ENCODE measurements at regions not wholly inside any gene's neighbourhood (a gene's known extent, or its start where the extent isn't known, plus 50 kb on each side); places are given as distances from the start of the nearest gene placed in this dataset.
"Not testable (repeated sequence)": the region's sequence is repeated elsewhere in the genome, so short reads cannot be mapped to it uniquely, and the experiment has no call there.

DNA sequence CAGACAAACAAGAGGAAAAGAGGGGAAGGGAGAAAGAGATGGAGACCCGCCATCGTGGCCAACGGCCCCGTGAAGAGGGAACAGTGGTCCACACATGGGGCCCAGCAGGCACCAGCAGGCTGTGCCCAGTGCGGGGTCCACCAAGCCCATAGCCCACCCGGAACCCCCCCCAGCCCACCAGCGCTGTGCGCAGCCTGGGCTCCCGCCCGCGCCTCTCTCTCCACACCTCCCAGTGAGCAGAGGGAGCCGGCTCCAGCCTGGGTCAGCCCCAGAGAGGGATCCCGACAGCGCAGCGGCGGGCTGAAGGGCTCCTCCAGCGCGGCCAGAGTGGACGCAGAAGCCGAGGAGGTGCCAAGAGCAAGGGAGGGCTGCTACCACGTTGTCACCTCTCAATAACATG lies 105.0 kb upstream of the TMTC1 start:
- Histone ChIP-seq H3K4me3 (no peak overlapping the region), H3K36me3 (no peaks in the 10 kb centered on the region), H3K4me1 (no peaks in the 10 kb centered on the region), H3K27ac (no peak overlapping the region), H3K9me3 (no peaks in the 10 kb centered on the region), H3K27me3 (no peaks in the 10 kb centered on the region)
- no peak for TF ChIP-seq POLR2AphosphoS5 (IDR thresholded peaks at IDR 0.05)
- TF ChIP-seq POLR2A (IDR thresholded peaks at IDR 0.05): no peak
- TF ChIP-seq CTCF (IDR thresholded peaks at IDR 0.05): no peak
- no peak for TF ChIP-seq EP300 (IDR thresholded peaks at IDR 0.05; ENCODE audit: low read depth)
- WGBS, 2 donors (ENCODE audit: low coverage in 1 of 2): 91 to 93% methylated on average over 6 to 21 of the region's 21 CpGs
- DNase-seq: no peak
- in situ Hi-C loops (cut with MboI; ENCODE audit: low pct_ligation_motif_present in 1 of 4, low pct_unique_long_range_greater_than_20kb in 1 of 4, low sequenced_read_pairs in 3 of 4) (no loop called here), intact Hi-C loops (cut with DNase I; ENCODE audit: low total_unique reads) (no loop called here)

DNA sequence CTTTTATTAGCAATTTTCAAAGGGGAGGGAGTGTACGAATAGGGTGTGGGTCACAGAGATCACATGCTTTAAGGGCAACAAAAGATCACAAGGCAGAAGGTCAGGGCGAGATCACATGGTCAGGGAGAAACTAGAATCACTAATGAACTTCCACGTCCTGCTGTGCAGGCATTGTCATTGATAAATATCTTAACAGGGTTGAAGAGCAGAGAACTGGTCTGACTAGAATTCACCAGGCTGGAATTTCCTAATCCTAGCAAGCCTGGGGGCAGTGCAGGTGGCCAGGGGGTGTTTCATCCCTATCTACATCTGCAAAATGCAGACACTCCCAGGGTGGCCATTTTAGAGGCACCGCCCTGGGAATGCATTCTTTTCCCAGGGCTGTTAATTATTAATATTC lies 101.2 kb upstream of the TMTC1 start:
- 77 to 100% methylated on average over 1 to 4 of the region's 4 CpGs for WGBS, 2 donors (ENCODE audit: low coverage in 1 of 2)
- H3K27me3 ChIP-seq; H3K4me3 ChIP-seq; DNase-seq; H3K36me3 ChIP-seq; in situ Hi-C loops (cut with MboI; ENCODE audit: low pct_ligation_motif_present in 1 of 4, low pct_unique_long_range_greater_than_20kb in 1 of 4, low sequenced_read_pairs in 3 of 4); H3K9me3 ChIP-seq; H3K27ac ChIP-seq; intact Hi-C loops (cut with DNase I; ENCODE audit: low total_unique reads); H3K4me1 ChIP-seq: not testable (repeated sequence)

GRCh38 chr12:29883941-29884554 lies 100.3 kb upstream of the TMTC1 start:
- in situ Hi-C loops (cut with MboI; ENCODE audit: low pct_ligation_motif_present in 1 of 4, low pct_unique_long_range_greater_than_20kb in 1 of 4, low sequenced_read_pairs in 3 of 4): no loop called here
- no peak for DNase-seq
- TF ChIP-seq POLR2AphosphoS5 (IDR thresholded peaks at IDR 0.05) (no peak), EP300 (IDR thresholded peaks at IDR 0.05; ENCODE audit: low read depth) (no peak), CTCF (IDR thresholded peaks at IDR 0.05) (no peak), POLR2A (IDR thresholded peaks at IDR 0.05) (no peak)

GRCh38 chr12:29883525-29883924 lies 99.8 kb upstream of the TMTC1 start:
- no peaks in the 10 kb centered on the region for H3K36me3 ChIP-seq
- H3K27me3 ChIP-seq: no peaks in the 10 kb centered on the region
- H3K4me1 ChIP-seq: no peaks in the 10 kb centered on the region
- TF ChIP-seq POLR2AphosphoS5 (IDR thresholded peaks at IDR 0.05) (no peak), POLR2A (IDR thresholded peaks at IDR 0.05) (no peak), CTCF (IDR thresholded peaks at IDR 0.05) (no peak), EP300 (IDR thresholded peaks at IDR 0.05; ENCODE audit: low read depth) (no peak)
- no peaks in the 10 kb centered on the region for H3K9me3 ChIP-seq
- in situ Hi-C loops (cut with MboI; ENCODE audit: low pct_ligation_motif_present in 1 of 4, low pct_unique_long_range_greater_than_20kb in 1 of 4, low sequenced_read_pairs in 3 of 4) (no loop called here), intact Hi-C loops (cut with DNase I; ENCODE audit: low total_unique reads) (no loop called here)
- DNase-seq: no peak
- no peak overlapping the region for H3K27ac ChIP-seq
- H3K4me3 ChIP-seq: no peak overlapping the region

More at GRCh38 chr12:29883941-29884554, 100.3 kb upstream of the TMTC1 start:
- intact Hi-C loops (cut with DNase I; ENCODE audit: low total_unique reads): no loop called here
- H3K27me3 ChIP-seq: no peaks in the 10 kb centered on the region
- H3K36me3 ChIP-seq: no peaks in the 10 kb centered on the region
- H3K4me3 ChIP-seq: no peak overlapping the region
- H3K27ac ChIP-seq: no peak overlapping the region
- no peaks in the 10 kb centered on the region for H3K9me3 ChIP-seq
- WGBS, 2 donors (ENCODE audit: low coverage in 1 of 2): 58 to 73% methylated on average over 2 to 4 of the region's 4 CpGs
- no peaks in the 10 kb centered on the region for H3K4me1 ChIP-seq

- WGBS, 2 donors (ENCODE audit: low coverage in 1 of 2): 38% methylated on average over 2 of the region's 2 CpGs; no CpG with 5 or more reads in 1 of the 2 donors
- intact Hi-C loops (cut with DNase I; ENCODE audit: low total_unique reads): no loop called here
- no peak for DNase-seq
- H3K4me3 ChIP-seq: no peak overlapping the region
- in situ Hi-C loops (cut with MboI; ENCODE audit: low pct_ligation_motif_present in 1 of 4, low pct_unique_long_range_greater_than_20kb in 1 of 4, low sequenced_read_pairs in 3 of 4): no loop called here
- H3K4me1 ChIP-seq: no peaks in the 10 kb centered on the region
- H3K9me3 ChIP-seq: no peaks in the 10 kb centered on the region
- TF ChIP-seq EP300 (IDR thresholded peaks at IDR 0.05; ENCODE audit: low read depth): no peak
- no peak for TF ChIP-seq POLR2A (IDR thresholded peaks at IDR 0.05)
- TF ChIP-seq CTCF (IDR thresholded peaks at IDR 0.05): no peak
- TF ChIP-seq POLR2AphosphoS5 (IDR thresholded peaks at IDR 0.05): no peak
- no peaks in the 10 kb centered on the region for H3K36me3 ChIP-seq
- H3K27ac ChIP-seq: no peak overlapping the region
- no peaks in the 10 kb centered on the region for H3K27me3 ChIP-seq
Measured at GRCh38 chr12:29882846-29883245, 99.1 kb upstream of the TMTC1 start.
